ENCODE measurements at regions not wholly inside any gene's neighbourhood (a gene's known extent, or its start where the extent isn't known, plus 50 kb on each side); places are given as distances from the start of the nearest gene placed in this dataset.
A peak's percentile ranks its signal among the peaks of the same experiment; 100 is the strongest.

DNA sequence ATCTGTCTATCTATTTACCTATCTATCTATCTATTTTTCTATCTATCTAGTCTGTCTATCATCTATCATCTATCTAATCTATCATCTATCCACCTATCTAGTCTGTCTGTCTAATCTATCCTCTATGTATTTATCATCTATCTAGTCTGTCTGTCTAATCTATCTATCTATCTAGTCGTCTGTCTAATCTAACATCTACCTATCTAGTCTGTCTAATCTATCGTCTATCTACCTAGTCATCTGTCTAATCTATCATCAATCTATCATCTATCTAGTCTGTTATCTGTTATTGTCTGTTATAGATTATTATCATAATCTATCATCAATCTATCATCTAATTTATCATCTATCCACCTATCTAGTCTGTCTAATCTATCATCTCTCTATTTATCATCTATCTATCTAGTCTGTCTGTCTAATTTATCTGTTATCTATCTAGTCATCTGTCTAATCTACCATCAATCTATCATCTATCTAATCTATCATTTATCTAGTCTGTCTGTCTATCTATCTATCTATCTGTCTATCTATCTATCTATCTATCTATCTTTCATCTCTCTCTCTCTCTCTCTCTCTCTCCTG is 80.2 kb upstream of the ZNF618 start:
- TF ChIP-seq, protein P1, sequence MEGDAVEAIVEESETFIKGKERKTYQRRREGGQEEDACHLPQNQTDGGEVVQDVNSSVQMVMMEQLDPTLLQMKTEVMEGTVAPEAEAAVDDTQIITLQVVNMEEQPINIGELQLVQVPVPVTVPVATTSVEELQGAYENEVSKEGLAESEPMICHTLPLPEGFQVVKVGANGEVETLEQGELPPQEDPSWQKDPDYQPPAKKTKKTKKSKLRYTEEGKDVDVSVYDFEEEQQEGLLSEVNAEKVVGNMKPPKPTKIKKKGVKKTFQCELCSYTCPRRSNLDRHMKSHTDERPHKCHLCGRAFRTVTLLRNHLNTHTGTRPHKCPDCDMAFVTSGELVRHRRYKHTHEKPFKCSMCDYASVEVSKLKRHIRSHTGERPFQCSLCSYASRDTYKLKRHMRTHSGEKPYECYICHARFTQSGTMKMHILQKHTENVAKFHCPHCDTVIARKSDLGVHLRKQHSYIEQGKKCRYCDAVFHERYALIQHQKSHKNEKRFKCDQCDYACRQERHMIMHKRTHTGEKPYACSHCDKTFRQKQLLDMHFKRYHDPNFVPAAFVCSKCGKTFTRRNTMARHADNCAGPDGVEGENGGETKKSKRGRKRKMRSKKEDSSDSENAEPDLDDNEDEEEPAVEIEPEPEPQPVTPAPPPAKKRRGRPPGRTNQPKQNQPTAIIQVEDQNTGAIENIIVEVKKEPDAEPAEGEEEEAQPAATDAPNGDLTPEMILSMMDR (conservative IDR thresholded peaks at IDR 0.05; ENCODE audit: low read depth, low read length), result no peak
- DNase-seq (ENCODE audit: low read depth), result no peak
- no peak overlapping the region for H3K4me3 ChIP-seq (ENCODE audit: low read depth, low read length)

DNA sequence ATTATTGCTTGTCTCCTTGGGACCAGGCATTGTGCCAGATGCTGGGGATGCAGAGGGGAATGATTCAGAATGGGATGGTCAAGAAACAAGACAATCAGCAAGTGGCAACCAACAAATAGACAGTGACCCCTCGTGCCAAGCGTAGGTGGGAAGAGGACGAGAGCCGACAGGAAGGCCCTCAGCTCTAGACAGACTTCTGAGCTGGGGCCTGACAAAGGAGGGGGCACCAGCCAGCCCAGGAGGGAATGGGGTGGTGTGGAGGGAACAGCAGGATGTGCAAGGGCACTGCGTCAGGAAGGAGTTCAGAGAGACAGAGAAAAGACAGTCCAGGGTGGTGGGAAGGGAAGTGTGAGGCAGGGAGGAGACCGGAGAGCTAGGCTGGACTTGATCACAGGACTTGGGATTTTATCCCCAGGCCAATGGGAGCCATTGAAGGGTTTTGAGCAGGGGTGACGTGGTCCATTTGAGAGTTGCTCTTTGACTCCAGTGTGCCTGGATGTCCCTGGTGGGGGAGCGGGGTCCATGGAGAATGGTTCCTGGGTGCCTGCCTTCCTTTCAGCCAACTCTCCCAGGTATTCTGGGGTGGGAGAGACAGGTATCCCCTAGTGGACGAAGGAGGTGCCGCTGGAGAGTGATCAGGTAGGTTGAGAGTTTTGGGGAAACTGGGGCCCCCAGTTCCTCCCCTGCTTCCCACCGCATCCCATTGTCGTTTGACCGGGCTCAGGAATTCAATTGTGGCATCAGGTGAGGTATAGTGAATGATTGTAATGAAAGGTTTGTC is 79.3 kb upstream of the ZNF618 start:
- TF ChIP-seq, protein P1 (conservative IDR thresholded peaks at IDR 0.05; ENCODE audit: low read depth, low read length), result peak; percentile 3
- DNase-seq (ENCODE audit: low read depth), result no peak

DNA sequence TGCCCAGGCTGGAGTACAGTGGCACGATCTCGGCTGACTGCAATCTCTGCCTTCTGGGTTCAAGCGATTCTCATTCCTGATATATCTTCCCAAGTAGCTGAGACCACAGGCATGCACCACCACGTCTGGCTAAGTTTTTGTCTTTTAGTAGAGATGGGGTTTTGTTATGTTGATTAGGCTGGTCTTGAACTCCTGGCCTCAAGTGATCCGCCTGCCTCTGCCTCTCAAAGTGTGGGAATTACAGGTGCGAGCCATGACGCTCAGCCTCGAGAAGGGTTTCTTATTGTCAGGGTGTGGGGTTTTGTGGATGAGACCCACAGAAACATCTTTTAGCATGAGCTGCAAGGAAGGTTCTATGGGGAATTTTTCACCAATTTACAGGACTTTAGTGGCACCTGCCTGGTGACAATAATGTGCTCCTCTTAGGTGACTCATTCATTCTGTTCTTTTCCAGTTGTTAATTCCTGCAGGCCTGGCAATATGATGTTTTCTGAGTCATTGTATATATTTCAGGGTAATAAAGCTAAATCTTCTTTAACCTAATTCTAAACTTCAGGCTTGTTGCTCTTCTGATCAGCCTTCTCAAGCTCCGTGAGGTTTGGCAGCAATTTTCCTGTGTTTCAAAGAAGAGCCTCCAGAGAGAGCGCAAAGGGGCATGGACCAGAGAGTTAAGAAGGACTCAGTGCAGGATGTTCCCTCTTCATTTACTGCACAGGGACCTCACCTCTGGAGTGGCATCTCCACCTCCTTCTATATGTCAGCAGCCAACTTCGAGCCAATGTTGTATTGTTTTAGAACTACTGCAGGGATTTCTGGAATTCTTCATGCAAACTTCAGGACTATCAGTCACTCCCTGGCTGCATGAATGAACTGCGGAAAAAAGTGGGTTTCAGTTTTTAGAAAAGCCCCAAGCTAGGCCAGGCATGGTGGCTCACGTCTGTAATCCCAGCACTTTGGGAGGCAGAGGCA is 77.8 kb upstream of the ZNF618 start:
- H3K4me3 ChIP-seq (ENCODE audit: low read depth, low read length), result no peak overlapping the region
- DNase-seq (ENCODE audit: low read depth), result no peak
- TF ChIP-seq, protein P1 (conservative IDR thresholded peaks at IDR 0.05; ENCODE audit: low read depth, low read length), result no peak

More for the DNA sequence above, 79.3 kb upstream of the ZNF618 start:
- no peak overlapping the region for H3K4me3 ChIP-seq (ENCODE audit: low read depth, low read length)

DNA sequence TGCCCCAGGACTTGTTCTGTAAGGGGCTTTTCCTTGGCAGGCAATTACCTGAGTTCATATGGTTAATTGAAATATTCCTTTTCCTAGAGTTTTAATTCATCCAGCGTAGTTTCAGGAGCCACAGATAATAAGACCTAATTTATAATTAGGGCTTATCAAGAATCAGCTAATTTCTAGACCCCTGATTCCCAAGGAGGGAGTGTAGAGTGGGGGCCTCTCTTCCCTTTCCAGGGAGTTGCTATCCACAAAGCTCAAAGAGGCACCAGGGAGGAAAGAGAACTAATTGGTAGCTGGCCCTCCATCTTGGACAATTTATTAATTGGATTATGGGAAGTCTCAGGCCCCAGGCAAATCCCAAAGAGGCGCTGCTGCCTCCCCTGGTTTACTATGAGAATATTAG is 75.8 kb upstream of the ZNF618 start:
- DNase-seq (ENCODE audit: low read depth), result no peak
- TF ChIP-seq, protein P1 (conservative IDR thresholded peaks at IDR 0.05; ENCODE audit: low read depth, low read length), result no peak
- H3K4me3 ChIP-seq (ENCODE audit: low read depth, low read length), result no peak overlapping the region

DNA sequence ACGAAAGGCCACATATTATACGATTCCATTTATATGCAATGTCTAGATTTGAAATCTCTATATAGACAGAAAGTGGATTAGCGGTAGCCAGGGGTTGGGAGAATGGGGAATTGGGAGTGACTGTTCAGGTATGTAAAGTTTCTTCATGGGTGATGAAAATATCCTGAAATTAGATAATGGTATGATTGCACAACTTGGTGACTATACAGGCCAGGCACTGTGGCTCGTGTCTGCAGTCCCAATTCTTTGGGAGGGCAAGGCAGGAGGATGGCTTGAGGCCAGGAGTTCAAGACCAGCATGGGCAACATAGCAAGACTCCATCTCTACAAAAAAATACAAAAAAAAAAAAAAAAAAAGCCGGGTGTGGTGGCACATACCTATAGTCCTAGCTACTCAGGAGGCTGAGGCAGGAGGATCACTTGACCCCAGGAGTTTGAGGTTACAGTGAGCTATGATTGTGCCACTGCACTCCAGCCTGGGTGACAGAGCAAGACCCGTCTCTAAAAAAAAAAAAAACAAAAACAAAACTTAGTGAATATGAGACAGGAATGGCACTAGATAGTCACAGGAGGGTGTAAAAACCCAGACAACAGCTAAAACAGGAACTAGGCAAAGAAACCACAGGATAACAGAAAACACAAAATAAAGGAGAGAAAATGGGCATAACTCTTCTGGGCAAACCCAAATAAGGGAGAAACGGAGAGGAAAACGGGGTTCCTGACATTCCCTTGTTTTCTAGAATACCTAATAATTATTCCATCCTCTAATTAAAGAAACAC is 72.1 kb upstream of the ZNF618 start:
- H3K4me3 ChIP-seq (ENCODE audit: low read depth, low read length), result no peak overlapping the region
- TF ChIP-seq, protein P1 (conservative IDR thresholded peaks at IDR 0.05; ENCODE audit: low read depth, low read length), result no peak
- DNase-seq (ENCODE audit: low read depth), result no peak

DNA sequence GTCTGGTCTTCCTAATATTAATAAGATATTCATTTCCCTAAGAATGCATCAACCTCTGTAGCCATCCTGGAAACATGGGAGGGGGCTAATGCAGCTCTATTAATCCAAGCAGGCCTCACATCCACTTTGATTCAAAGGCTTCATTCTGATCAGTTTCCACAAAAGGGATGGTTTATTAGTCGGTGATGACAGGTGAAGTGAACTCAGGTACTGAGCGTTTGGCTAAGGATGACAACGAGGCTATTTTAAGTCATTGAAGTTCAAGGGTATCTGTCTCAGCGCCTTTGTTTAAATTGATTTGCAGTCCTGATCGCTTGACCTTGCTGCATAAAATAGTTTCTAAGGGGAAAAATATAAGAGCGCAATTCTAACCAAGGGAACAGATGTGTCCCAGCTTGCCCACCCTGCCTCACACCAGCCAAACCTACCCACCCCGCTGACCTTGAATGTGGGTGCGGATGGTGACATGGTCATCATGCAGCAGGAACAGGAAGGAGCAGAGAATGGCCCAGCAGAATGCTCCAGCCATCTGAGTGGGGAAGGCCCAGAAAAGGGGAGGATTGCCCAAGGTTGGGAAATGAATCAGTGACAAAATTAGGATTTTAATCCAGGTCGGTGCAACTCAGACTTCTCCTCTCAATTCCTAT is 70.5 kb upstream of the ZNF618 start:
- TF ChIP-seq, protein P1 (conservative IDR thresholded peaks at IDR 0.05; ENCODE audit: low read depth, low read length), result no peak
- no peak overlapping the region for H3K4me3 ChIP-seq (ENCODE audit: low read depth, low read length)
- no peak for DNase-seq (ENCODE audit: low read depth)

All from epithelial cell of proximal tubule (primary cell).